T-helper 2 cell treated with Interferon-gamma antibody and Interleukin-4, amounts not matched to agents 100 ng/mL and 5 ng/mL, for 36 hours (primary cell): ENCODE measurements at regions not wholly inside any gene's neighbourhood (a gene's known extent, or its start where the extent isn't known, plus 50 kb on each side); places are given as distances from the start of the nearest gene placed in this dataset.

Experiments
- intact Hi-C: fragments of 100-400 bp; cut with micrococcal nuclease; formaldehyde crosslinking; loops from one replicate; pipeline ENCODE4 v1.15.1; 2023

DNA sequence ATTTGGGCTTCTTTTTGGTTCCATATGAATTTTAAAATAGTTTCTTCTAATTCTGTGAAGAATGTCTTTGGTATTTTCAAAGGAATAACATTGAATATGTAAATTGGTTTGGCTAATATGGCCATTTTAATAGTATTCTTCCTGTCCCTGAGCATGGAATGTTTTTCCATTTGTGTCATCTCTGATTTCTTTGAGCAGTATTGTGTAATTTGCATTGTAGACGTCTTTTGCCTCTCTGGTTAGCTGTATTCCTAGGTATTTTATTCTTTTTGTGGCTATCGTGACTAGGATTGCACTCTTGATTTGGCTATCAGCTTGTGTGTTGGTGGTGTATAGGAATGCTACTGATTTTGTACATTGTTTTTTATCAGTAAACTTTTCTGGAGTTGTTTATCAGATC is 601.9 kb downstream of the SNAPC1 start:
- intact Hi-C loops: no loop called here

DNA sequence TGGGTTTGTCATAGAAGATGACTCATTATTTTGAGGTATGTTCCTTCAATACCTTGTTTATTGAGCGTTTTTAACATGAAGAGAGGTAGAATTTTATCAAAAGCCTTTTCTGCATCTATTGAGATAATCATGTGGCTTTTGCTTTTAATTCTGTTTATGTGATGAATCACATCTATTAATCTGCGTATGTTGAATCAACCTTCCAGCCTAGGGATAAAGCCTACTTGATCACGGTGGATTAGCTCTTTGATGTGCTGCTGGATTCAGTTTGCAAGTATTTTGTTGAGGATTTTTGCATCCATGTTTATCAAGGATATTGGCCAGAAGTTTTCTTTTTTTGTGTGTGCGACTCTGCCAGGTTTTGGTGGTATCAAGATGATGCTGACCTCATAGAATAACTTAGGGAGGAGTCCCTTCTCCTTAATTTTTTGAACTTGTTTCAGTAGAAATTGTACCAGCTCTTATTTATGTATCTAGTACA is 602.6 kb downstream of the SNAPC1 start:
- intact Hi-C loops: no loop called here

DNA sequence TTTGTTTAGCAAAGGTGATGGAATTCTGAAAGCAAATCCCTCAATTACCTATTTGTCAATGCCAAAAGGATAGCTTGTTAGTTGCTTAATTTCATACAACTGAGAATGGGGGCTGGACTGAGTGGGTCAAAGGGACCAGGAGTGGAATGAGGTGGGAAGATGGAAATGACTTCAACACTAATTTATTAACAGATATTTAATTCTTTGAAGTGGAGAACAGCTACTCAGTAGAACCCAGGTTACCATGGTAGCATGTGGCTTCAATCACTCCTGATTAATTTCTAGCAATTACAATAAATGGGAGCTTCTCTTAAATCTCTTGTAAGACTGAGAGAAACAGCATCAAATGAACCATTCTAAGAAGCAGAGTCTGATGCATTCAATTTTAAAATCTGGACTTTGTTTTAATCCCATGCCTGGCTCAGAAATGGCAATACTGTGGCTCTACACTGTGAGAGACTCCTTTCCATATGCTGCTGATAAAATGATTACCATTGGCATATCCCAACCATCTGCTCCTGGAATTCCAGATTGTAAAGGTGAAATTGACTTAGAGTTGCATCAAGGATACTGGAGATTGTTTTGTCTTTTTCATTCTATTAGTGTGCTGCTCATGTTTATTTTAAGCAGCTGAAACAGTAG is 607.8 kb downstream of the SNAPC1 start:
- intact Hi-C loops: no loop called here

- intact Hi-C loops: no loop called here
These were observed 611.7 kb downstream of the SNAPC1 start for GRCh38 chr14:62373944-62374343.

DNA sequence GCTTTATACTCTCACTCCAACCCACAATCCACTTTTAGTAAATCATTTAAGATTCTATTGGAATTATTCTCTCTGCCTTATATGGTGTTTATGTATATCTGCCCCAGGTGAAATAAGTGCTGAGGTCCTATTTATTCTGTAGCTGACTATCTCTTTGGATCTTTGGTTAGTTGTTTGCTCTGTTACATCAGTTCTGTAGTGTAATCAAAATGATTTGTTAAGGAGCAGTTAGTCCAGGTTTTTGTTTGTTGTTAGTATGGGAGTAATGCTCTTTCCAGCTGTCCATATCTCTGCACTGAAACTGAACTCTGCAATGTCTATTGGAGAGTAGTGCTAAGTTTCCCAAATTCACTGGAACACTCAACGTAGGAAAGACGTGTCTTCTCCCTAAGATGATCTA is 615.8 kb downstream of the SNAPC1 start:
- intact Hi-C loops: no loop called here

GRCh38 chr14:62381311-62382070 is 619.3 kb downstream of the SNAPC1 start:
- intact Hi-C loops: no loop called here

- intact Hi-C loops: no loop called here
These were observed 636.1 kb downstream of the KCNH5 start for GRCh38 chr14:62409169-62409568.

- intact Hi-C loops: no loop called here
These were observed 635.5 kb downstream of the KCNH5 start for GRCh38 chr14:62409626-62410300.

- intact Hi-C loops: no loop called here
These were observed 624.4 kb downstream of the KCNH5 start for GRCh38 chr14:62420847-62421246.

DNA sequence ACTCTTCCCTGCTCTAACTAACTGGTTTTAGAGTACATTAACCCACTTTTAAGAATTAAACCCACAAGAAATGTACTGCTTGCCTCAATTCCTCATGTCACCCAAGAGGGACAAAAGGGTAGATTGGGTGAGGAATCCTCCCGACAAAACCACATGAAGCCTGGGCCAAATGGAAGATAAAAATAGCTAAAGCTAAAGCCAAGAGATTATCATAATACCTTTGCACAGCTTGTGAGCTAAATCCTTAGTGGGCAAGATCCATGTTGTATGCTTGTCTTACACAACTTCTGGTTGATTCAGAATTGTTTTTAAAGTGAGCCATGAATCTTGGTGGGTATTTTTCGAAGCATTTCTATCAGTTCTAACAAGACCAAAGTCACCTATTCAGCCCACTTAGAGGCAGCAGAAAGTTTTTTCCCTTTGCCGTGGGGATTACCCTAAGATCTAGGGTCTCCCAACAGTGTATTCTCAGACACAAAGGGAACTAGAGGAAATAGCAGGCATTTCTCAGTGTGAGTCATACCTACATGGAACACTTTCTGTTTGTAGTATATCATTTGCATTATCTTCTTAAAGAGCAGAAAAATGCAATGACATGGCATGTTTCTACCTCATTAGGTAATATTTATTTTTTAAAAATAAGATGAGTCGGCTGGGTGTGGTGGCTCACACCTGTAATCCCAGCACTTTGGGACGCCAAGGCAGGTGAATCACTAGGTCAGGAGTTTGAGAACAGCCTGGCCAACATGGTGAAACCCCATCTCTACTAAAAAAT is 616.6 kb downstream of the KCNH5 start:
- intact Hi-C loops: no loop called here

- intact Hi-C loops: no loop called here
These were observed 615.6 kb downstream of the KCNH5 start for GRCh38 chr14:62429683-62430082.

- intact Hi-C loops: no loop called here
These were observed 613.8 kb downstream of the KCNH5 start for GRCh38 chr14:62431496-62431895.

DNA sequence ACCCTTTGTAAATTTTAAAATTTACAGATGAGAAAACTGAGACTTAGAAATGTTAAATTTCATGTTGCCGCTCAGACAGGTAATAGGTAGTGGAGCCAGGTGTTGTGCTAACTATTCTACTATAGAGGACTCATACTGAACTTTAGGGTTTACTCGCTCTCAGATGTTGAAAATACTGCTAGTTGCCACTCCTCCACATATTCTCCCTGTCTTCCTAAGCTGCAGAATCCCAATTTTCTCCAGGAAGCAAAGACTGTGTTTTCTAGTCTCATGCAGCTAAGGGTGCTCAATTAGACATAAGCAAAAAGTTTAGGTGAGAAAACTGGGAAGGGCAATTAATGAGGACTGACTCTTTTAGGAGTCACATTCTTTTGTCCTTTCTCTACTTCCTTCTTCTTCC is 612.3 kb downstream of the KCNH5 start:
- intact Hi-C loops: no loop called here

GRCh38 chr14:62436261-62436660 is 609.0 kb downstream of the KCNH5 start:
- intact Hi-C loops: no loop called here

- intact Hi-C loops: no loop called here
These were observed 606.0 kb downstream of the KCNH5 start for GRCh38 chr14:62439210-62439609.

DNA sequence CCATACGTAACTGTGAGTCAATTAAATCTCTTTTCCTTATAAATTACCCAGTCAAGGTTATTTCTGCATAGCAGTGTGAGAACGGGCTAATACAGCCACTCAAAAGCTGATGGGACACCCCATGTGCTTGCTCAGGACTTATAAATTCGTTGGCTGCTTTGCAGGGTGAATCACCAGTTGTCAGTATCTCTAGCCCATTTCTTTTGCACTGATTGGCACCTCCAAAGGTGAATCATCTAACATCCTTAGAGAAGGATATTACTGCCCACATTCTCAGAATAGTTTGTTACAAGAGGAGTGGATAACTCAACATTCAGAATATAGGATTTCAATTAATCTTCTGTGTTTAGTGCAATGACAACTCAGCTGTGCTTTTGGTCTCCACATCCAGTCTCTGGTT is 601.5 kb downstream of the KCNH5 start:
- intact Hi-C loops: no loop called here

DNA sequence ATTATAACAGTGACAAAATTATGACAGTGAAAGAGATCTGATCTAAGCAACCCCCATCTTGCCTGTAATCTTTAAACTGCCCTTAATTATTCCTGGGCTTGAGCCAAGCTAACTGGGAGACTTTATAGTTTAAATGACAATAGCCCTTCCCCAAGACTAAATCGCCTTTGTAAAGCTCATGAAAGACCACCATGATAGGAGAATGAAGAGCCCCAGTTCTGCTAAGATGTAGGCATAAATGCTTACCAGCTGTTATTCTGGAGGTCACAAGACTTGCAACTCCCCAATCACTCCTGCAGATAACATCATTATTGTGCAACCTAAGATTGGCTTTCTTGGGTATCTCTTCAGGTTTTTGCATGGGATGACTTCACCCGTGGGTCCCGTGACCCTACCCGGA is 599.7 kb downstream of the KCNH5 start:
- intact Hi-C loops: no loop called here

DNA sequence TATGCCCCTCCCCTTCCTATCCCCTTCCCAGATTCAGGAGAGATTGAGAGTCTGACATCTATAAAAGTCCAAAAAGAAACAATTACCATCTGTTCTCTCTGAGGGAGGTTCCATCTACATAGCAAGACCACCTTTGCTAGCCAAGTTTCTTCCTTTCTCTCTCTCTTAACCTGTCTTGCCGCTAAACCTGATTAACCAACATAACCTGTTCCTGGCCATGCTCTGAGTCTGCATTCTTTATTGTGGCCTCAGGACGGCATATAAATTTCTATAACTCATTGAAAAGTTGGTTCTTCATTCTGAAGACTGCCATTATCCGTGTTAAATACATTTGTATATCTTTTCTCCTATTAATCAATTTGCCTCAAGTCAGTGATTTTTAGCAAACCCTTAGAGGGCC is 594.0 kb downstream of the KCNH5 start:
- intact Hi-C loops: no loop called here

- intact Hi-C loops: no loop called here
These were observed 592.0 kb downstream of the KCNH5 start for GRCh38 chr14:62453226-62453625.

DNA sequence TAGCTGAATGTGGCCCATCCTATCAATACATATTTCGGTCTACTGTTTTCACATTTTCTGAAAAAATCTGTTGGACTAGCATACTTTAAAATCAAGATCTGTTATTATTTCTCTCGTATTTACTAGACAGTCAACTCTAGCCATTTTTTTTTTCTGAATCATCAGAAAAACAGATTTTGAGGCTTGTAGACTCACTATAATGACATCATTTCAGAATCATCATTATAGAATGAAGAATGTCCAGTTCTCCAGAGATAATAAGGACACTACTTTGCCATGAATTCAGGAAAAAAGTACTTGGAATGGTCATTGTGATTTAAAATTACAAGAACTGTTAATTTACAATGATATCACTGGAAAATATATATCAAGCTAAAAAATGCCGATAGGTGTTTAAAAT is 589.8 kb downstream of the KCNH5 start:
- intact Hi-C loops: no loop called here

GRCh38 chr14:62462988-62463387 is 582.3 kb downstream of the KCNH5 start:
- intact Hi-C loops: no loop called here

DNA sequence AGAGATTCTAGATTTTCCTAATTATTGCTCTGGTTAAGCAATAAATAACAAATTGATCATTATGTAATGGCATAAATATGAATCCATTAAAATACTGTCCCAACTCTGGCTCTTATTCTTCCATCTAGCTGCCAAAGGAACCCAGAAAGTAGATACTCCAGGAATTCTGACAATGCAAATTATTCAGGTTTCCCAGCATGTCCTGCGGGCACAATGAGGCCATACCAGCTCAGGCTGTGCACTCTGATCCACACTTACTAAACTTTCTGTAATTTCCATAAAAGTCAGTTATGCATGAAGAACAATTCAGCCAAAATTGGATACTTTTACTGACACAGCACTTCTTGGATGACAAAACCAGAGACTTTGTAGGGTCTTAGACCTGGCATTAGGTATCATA is 576.3 kb downstream of the KCNH5 start:
- intact Hi-C loops: no loop called here
